ENCODE measurements at regions not wholly inside any gene's neighbourhood (a gene's known extent, or its start where the extent isn't known, plus 50 kb on each side); places are given as distances from the start of the nearest gene placed in this dataset.
A peak's percentile ranks its signal among the peaks of the same experiment; 100 is the strongest.

- DNase-seq: no peak
Observed at GRCh38 chr5:171630350-171631065, 155.1 kb upstream of the SMIM23 start.

- DNase-seq: no peak
Observed at GRCh38 chr5:171632616-171633015, 153.0 kb upstream of the SMIM23 start.

GRCh38 chr5:171633776-171634470 lies 151.7 kb upstream of the SMIM23 start:
- no peak for DNase-seq

DNA sequence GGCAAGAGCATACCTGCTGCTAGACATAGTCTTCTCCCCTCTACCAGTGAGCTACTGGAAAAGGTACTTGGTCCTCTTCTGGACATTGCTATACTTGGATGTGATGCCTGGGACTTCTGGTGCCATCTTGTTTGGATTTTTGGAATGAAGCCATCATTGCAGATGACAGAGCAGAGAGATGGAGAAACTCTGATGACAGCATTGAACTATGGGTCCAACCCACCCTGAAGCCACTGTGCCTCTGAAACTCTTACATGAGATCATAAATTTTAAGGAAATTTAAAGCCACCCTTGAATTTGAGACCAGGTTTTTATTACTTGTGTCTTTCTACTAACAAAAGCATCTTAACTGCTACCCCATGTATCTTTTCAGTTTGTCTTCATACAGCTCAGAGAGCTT lies 151.1 kb upstream of the SMIM23 start:
- DNase-seq: no peak

- no peak for DNase-seq
Observed at GRCh38 chr5:171635028-171635427, 150.6 kb upstream of the SMIM23 start.

GRCh38 chr5:171635561-171636245 lies 149.9 kb upstream of the SMIM23 start:
- DNase-seq: no peak

DNA sequence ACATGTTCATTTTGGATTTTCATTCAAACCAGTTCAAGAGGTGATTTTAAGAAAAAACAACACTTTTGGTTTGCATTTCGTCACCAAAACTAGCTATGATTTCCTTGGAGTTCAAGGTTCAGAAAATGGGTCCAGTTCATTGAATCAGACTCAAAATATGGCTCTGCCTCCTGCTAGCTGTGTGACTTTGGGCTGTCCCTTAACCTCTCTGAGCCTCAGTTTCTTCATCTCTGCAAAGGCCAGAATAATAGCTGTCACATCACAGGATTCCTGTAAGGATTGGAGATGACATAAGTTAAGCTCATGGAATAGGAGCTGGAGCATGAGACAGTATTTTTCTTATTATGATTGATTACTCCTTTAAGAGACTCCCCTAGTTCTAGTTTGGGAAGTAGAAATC lies 147.8 kb upstream of the SMIM23 start:
- DNase-seq: no peak

- DNase-seq: no peak
Observed at GRCh38 chr5:171639205-171639621, 146.4 kb upstream of the SMIM23 start.

DNA sequence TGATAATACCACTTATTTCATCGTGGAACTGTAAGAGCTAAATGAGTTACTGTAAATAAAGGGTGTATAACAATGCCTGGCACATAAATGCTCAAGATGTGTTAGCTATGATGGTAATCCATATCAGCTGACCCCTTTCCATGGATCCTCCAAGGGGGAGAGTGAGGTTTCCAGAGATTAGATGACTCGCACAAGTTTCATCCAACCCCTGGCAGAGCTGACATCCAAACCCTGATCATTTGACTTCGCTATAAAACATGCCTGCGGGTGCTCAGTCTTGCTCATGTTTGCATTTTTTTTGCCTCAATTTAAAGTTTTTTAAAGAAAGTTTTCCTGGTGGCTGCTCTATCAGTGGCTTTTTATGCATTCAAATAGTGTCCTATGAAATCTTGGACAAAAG lies 145.7 kb upstream of the SMIM23 start:
- no peak for DNase-seq

DNA sequence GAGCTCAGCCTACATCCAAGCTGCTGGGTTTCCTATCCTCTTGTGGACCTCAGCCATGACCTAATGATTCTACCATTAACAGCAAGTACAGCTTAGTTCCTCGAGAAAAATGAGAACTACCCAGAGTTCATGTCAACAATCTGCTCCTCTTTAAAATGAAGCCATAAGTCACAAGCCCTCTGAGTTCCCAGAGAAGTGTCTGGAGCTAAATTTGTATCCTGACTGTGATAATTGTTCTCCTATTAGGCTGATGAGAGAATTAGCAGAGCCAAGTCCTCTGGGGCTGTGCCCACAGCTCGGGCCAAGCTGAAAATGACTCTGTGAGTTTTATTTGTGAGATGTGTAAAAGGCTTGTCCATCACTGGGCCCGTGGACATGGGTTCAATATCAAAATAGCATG lies 145.1 kb upstream of the SMIM23 start:
- no peak for DNase-seq

DNA sequence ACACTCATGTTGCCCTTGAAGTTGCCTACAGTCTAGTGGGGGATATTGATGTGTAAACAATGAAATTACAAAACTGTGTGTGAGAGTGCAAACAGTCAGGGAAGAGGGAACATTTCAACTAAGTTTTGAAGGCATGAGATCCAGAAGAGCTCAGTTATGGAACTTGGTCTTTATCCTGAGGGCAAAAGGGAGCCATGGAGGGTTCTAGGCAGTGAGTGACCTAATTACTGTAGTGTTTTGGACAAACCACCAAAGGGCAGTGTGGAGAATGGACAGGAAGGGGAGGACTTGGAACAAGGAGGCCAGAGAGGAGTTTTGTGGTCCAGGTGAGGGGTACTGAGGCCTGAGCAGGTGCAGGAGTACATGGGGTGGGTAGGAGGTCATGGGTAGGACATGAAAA lies 143.7 kb upstream of the SMIM23 start:
- DNase-seq: no peak

GRCh38 chr5:171642894-171643293 lies 142.7 kb upstream of the SMIM23 start:
- DNase-seq: no peak

DNA sequence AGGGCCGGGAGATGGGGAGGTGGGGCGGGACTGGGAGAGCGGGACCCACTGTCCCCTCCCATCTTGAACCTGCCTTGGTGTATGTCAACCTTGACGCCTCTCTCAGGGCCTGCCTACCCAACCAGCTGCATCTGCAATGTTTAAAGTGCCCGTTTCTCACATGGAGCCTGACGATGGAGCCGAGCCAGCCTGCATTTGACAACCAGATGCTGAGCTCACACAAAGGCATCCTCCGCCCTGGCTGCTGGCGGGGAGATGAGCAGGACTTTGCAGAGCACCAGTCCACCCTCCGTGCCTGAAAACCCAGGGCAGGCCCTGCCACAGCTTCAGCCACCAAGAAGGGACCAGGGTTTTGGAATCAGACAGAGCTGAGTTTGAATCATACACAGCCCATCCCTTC lies 141.1 kb upstream of the SMIM23 start:
- DNase-seq: peak; percentile 67

- no peak for DNase-seq
Observed at GRCh38 chr5:171646102-171647042, 139.2 kb upstream of the SMIM23 start.

- DNase-seq: no peak
Observed at GRCh38 chr5:171647043-171647903, 138.3 kb upstream of the SMIM23 start.

DNA sequence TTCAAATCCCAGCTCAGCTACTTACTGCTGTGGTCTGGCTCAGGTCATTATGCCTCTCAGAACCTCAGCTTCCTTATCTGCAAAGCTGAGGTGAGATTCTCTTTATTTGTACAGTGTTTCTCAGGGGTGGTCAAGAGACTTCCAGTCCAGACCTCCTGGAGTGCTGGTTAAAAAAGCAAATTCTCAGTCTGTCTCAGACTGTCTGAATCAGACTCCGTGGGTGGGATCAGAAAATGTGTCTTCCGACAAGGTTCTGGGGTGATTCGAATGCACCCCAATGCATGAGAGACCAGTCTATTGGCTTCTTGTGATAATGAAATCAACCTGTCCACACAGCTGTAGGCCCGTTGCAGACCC lies 137.7 kb upstream of the SMIM23 start:
- no peak for DNase-seq

- DNase-seq: no peak
Observed at GRCh38 chr5:171648279-171649074, 137.1 kb upstream of the SMIM23 start.

DNA sequence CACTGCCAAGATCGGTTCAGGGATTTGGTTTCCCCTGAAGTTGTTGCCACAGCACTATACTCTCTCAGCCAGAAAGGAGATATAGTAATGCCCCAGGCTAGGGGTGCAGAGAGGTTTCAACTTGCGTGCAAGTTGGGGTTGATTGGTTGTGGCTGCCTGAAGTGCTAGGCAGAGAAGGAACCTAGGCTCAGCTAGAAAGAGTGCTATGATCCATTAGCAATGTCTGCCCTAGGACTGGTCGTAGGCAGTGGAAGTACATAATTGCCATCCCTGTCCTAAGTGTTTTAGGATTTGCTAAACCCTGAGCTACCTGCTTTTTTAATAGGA lies 136.6 kb upstream of the SMIM23 start:
- no peak for DNase-seq

DNA sequence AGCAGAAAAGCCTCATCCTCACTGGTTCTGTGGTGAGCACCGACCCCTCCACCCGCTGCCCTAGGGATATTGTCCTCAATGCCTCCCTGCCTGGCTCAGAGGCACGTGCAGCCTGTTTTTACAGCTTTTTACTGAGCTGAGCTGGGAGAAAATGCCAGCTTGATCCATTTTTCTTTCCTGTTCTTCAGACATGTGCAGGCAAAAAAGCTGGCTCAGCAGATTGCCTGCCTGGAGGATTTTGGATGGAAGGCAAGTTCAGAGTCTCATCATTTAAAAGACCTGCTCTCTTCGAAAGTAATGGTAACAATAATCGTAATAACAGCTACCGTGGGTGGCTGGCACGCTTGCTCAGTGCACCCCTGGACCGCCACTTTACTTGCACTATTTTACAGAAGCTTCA lies 135.0 kb upstream of the SMIM23 start:
- DNase-seq: no peak

DNA sequence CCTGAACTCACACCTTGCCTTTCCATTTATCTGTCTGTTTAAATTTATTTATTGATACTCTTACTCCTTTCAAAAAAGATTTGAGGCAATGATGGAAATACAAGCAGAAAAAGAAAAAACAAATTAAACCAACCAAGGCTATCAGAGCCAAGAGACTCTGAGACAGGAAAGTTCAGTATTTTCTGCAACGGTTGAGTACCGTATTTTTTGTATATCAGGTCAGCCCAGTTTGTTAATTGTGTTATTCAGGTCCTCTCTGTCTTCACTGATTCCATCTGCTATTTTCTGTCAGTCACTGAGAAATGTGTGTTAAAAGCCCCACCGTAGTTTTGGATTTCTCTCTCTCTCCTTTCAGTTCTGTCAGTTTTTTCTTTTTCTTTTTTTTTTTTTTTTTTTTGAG lies 134.5 kb upstream of the SMIM23 start:
- no peak for DNase-seq

DNA sequence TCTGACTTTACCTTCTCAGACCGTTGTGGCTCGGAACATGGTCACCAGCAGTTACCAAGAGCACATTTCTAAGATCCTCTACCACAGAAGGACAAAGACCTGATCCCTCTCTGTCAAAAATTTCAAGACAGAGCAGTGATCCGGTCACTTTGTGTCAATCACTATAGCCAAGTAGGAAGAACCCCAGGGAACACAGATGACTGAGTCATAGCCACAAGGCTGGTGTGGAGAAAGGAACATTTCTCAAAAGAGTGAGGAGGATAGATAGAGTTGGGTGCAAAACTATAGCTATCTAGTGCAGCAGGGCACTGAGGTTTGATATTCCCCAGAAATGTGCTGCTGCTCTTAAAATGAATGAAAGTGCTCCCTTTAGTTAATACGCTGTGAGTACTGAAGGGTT lies 130.7 kb upstream of the SMIM23 start:
- no peak for DNase-seq

Measured in femur (tissue), 1 donor.